Naive thymus-derived CD4-positive, alpha-beta T cell (primary cell): ENCODE measurements at regions not wholly inside any gene's neighbourhood (a gene's known extent, or its start where the extent isn't known, plus 50 kb on each side); places are given as distances from the start of the nearest gene placed in this dataset.

Source experiments
- ATAC-seq: fragments of 150-1000 bp; cut with Tn5 transposase; 2 replicates; pipeline ENCODE4 v1.10.0; 2021; ENCODE audit warnings: mild to moderate bottlenecking, moderate library complexity
- CTCF ChIA-PET: fragments of 350-600 bp; sonication (Branson Sonifier 250); formaldehyde crosslinking; loops from one replicate; lab custom pipeline; 2021; ENCODE audit warnings: antibody characterized with exemption; lab: Charles Lee
- POLR2A ChIA-PET: fragments of 350-600 bp; sonication (Branson Sonifier 250); formaldehyde crosslinking; loops from one replicate; lab custom pipeline; 2021; ENCODE audit warnings: antibody characterized with exemption, inconsistent platforms; lab: Charles Lee
- DNase-seq, 9 donors: peaks; one replicate each; pipeline versions ENCODE4 v3.0.0 to v3.0.0-alpha.2; 2020 to 2022; ENCODE audit warnings: mixed read lengths in 1 of 9
- H3K27ac ChIP-seq: one replicate; pipeline ENCODE4 v1.7.0; 2013; ENCODE audit warnings: mild to moderate bottlenecking, low read depth, low read length, moderate library complexity
- H3K27me3 ChIP-seq, 2 donors: one replicate each; pipeline ENCODE4 v1.7.0; 2013; ENCODE audit warnings: low read length in 2 of 2, mild to moderate bottlenecking in 2 of 2, moderate library complexity in 2 of 2; ENCODE audit not compliant: control insufficient read depth in 2 of 2, insufficient read depth in 2 of 2
- H3K36me3 ChIP-seq, 3 experiments: 1 replicate in 2 of 3; 2 replicates in 1 of 3; pipeline ENCODE4 v1.7.0; 2013; ENCODE audit warnings: low read length in 3 of 3, mild to moderate bottlenecking in 3 of 3, moderate library complexity in 1 of 3; ENCODE audit not compliant: insufficient read depth in 3 of 3, control insufficient read depth in 2 of 3
- H3K4me1 ChIP-seq, 2 donors: one replicate each; pipeline ENCODE4 v1.7.0; 2013; ENCODE audit warnings: low read length in 2 of 2, mild to moderate bottlenecking in 2 of 2, moderate library complexity in 1 of 2; ENCODE audit not compliant: control insufficient read depth in 2 of 2, insufficient read depth in 2 of 2
- H3K4me3 ChIP-seq: 2 replicates; pipeline ENCODE4 v1.7.0; 2013; ENCODE audit warnings: mild to moderate bottlenecking, low read length
- H3K9me3 ChIP-seq, 3 experiments: 1 replicate in 2 of 3; 2 replicates in 1 of 3; pipeline ENCODE4 v1.7.0; 2013; ENCODE audit warnings: low read length in 3 of 3; ENCODE audit not compliant: control insufficient read depth in 2 of 3
- H3K27ac Mint-ChIP-seq, 9 donors: one replicate each; pipeline ENCODE4 v1.8.0; 2020 to 2022; ENCODE audit warnings: mixed read lengths in 9 of 9, mild to moderate bottlenecking in 8 of 9, moderate library complexity in 5 of 9, inconsistent platforms in 2 of 9
- H3K27me3 Mint-ChIP-seq, 5 donors: one replicate each; pipeline ENCODE4 v1.8.0; 2021 to 2022; ENCODE audit warnings: mixed read lengths in 5 of 5, mild to moderate bottlenecking in 1 of 5
- H3K36me3 Mint-ChIP-seq, 5 donors: one replicate each; pipeline ENCODE4 v1.8.0; 2020 to 2022; ENCODE audit warnings: mixed read lengths in 5 of 5, mild to moderate bottlenecking in 3 of 5, inconsistent platforms in 1 of 5
- H3K4me1 Mint-ChIP-seq, 7 donors: one replicate each; pipeline ENCODE4 v1.8.0; 2020 to 2022; ENCODE audit warnings: mixed read lengths in 7 of 7, mild to moderate bottlenecking in 3 of 7, inconsistent platforms in 1 of 7
- H3K4me3 Mint-ChIP-seq, 10 donors: one replicate each; pipeline ENCODE4 v1.8.0; 2020 to 2022; ENCODE audit warnings: mild to moderate bottlenecking in 10 of 10, mixed read lengths in 10 of 10, moderate library complexity in 6 of 10, inconsistent platforms in 2 of 10
- H3K9me3 Mint-ChIP-seq, 11 donors: one replicate each; pipeline ENCODE4 v1.8.0; 2020 to 2022; ENCODE audit warnings: mixed read lengths in 11 of 11, mild to moderate bottlenecking in 4 of 11, inconsistent platforms in 1 of 11, moderate library complexity in 1 of 11
- intact Hi-C, 2 donors: fragments of 100-400 bp; cut with micrococcal nuclease; formaldehyde crosslinking; loops; one replicate each; pipeline ENCODE4 v1.15.1; 2023

DNA sequence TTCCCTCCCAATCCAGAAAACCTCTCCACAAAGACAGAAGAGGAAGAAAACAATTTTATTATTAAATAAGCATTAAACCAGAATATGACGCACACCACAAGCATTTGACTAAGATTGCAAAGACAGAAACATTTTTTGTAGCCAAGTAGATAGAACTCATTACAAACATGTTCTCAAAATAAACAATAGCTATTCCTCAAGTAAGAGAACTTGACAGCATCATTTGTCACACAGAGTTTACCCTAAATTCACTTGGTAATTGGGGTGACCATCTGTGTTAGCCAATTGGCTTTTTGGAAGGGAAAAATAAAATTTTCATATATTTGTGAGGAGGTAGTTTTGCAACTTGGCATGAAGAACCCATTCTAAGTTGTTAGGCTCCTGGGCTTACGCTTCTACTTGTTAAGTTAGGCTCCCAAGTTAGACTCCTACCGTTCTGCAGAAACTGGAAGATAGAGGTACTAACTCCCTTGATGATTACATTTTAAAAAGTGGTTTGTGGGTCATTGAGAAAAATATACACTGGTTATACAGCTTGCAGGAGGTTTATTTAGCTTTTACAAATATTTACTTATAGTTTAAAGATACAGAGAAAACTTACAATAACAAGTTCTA, 618.6 kb upstream of the CNTNAP2 start:
- H3K4me1 ChIP-seq = no peaks in the 10 kb centered on the region
- no peak overlapping the region for H3K27ac ChIP-seq
- Mint-ChIP-seq H3K9me3 (peaks cover 0 to 28% (median 4%) of the 10 kb centered on the region in 11 donors), H3K36me3 (no peaks in the 10 kb centered on the region), H3K27me3 (no peaks in the 10 kb centered on the region), H3K4me1 (no peaks in the 10 kb centered on the region), H3K4me3 (no peak overlapping the region), H3K27ac (no peak overlapping the region)
- H3K9me3 ChIP-seq = no peaks in the 10 kb centered on the region
- ATAC-seq (no peak), DNase-seq (no peak)
- CTCF ChIA-PET = no interaction called here
- no peak overlapping the region for H3K4me3 ChIP-seq
- H3K36me3 ChIP-seq = no peaks in the 10 kb centered on the region
- no peaks in the 10 kb centered on the region for H3K27me3 ChIP-seq
- POLR2A ChIA-PET = no interaction called here
- intact Hi-C loops = no loop called here

GRCh38 chr7:145490356-145490755, 626.2 kb upstream of the CNTNAP2 start:
- Mint-ChIP-seq H3K4me3 (no peak overlapping the region), H3K27me3 (no peaks in the 10 kb centered on the region), H3K36me3 (no peaks in the 10 kb centered on the region), H3K27ac (no peak overlapping the region), H3K4me1 (no peaks in the 10 kb centered on the region), H3K9me3 (peaks cover 0 to 37% (median 15%) of the 10 kb centered on the region in 11 donors)
- ATAC-seq (no peak), DNase-seq (no peak)
- H3K4me3 ChIP-seq = no peak overlapping the region
- H3K9me3 ChIP-seq = no peaks in the 10 kb centered on the region
- no peak overlapping the region for H3K27ac ChIP-seq
- H3K4me1 ChIP-seq = no peaks in the 10 kb centered on the region
- POLR2A ChIA-PET = no interaction called here
- no peaks in the 10 kb centered on the region for H3K27me3 ChIP-seq
- CTCF ChIA-PET = no interaction called here
- no peaks in the 10 kb centered on the region for H3K36me3 ChIP-seq
- intact Hi-C loops = no loop called here

GRCh38 chr7:145489609-145490008, 627.0 kb upstream of the CNTNAP2 start:
- ATAC-seq (no peak), DNase-seq (no peak)
- no peaks in the 10 kb centered on the region for H3K27me3 ChIP-seq
- ChIA-PET CTCF (no interaction called here), POLR2A (no interaction called here)
- H3K4me1 ChIP-seq = no peaks in the 10 kb centered on the region
- no peaks in the 10 kb centered on the region for H3K9me3 ChIP-seq
- Mint-ChIP-seq H3K9me3 (peaks cover 0 to 37% (median 15%) of the 10 kb centered on the region in 11 donors), H3K36me3 (no peaks in the 10 kb centered on the region), H3K4me3 (no peak overlapping the region), H3K27me3 (no peaks in the 10 kb centered on the region), H3K27ac (no peak overlapping the region), H3K4me1 (no peaks in the 10 kb centered on the region)
- no peaks in the 10 kb centered on the region for H3K36me3 ChIP-seq
- intact Hi-C loops = no loop called here
- H3K4me3 ChIP-seq = no peak overlapping the region
- no peak overlapping the region for H3K27ac ChIP-seq

DNA sequence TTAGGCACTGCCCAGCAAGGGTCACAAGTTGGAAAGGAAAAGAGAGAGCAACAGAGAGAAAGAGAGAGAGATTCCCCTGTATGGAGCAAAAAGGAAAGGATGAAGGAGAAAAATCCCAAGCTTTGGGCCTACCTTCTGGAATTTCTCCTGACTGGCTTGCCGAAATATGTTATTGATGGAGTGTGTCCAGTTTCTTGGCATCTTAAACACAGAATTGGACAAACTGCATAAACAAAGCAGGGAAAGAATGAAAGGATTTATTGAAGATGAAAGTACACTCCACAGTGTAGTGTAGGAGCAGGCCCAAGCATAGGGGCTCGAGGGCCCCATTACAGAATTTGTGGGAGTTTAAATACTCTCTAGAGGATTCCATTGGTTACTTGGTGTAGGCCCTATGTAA, 627.8 kb upstream of the CNTNAP2 start:
- no peak overlapping the region for H3K27ac ChIP-seq
- no peaks in the 10 kb centered on the region for H3K27me3 Mint-ChIP-seq
- ATAC-seq (no peak), DNase-seq (no peak)
- no peak overlapping the region for H3K27ac Mint-ChIP-seq
- no peaks in the 10 kb centered on the region for H3K27me3 ChIP-seq
- no peak overlapping the region for H3K4me3 ChIP-seq
- CTCF ChIA-PET = no interaction called here
- H3K4me3 Mint-ChIP-seq = no peak overlapping the region
- peaks cover 0 to 33% (median 15%) of the 10 kb centered on the region in 11 donors for H3K9me3 Mint-ChIP-seq
- H3K4me1 Mint-ChIP-seq = no peaks in the 10 kb centered on the region
- no peaks in the 10 kb centered on the region for H3K36me3 ChIP-seq
- no peaks in the 10 kb centered on the region for H3K36me3 Mint-ChIP-seq
- intact Hi-C loops = no loop called here
- no peaks in the 10 kb centered on the region for H3K4me1 ChIP-seq
- no peaks in the 10 kb centered on the region for H3K9me3 ChIP-seq
- POLR2A ChIA-PET = no interaction called here

DNA sequence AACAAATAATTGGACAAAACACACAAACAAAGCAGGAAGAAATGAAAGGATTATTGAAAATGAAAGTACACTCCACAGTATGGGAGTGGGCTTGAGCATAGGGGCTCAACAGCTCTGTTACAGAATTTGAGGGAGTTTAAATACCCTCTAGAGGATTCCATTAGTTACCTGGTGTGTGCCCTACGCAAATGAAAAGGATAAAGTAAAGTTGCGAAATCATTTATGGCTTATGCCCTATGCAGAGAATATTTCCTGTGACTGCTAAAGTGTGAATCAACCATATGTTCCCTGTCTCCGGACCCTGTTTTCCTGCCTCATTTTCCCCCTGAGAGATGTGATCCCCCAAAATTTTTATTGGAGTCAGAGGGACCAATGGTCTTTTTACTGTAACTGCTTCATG, 634.6 kb upstream of the CNTNAP2 start:
- Histone ChIP-seq H3K36me3 (no peaks in the 10 kb centered on the region), H3K4me3 (no peak overlapping the region), H3K27me3 (no peaks in the 10 kb centered on the region), H3K4me1 (no peaks in the 10 kb centered on the region), H3K9me3 (no peaks in the 10 kb centered on the region), H3K27ac (no peak overlapping the region)
- no peaks in the 10 kb centered on the region for H3K36me3 Mint-ChIP-seq
- ATAC-seq (no peak), DNase-seq (no peak)
- no peak overlapping the region for H3K27ac Mint-ChIP-seq
- no peaks in the 10 kb centered on the region for H3K4me1 Mint-ChIP-seq
- H3K9me3 Mint-ChIP-seq = peaks cover 0 to 13% (median 1%) of the 10 kb centered on the region in 11 donors
- H3K27me3 Mint-ChIP-seq = no peaks in the 10 kb centered on the region
- H3K4me3 Mint-ChIP-seq = no peak overlapping the region
- ChIA-PET CTCF (no interaction called here), POLR2A (no interaction called here)
- intact Hi-C loops = no loop called here

- peaks cover 0 to 6% (median 2%) of the 10 kb centered on the region in 11 donors for H3K9me3 Mint-ChIP-seq
- no peaks in the 10 kb centered on the region for H3K4me1 Mint-ChIP-seq
- no peak overlapping the region for H3K27ac ChIP-seq
- no peak overlapping the region for H3K27ac Mint-ChIP-seq
- ChIA-PET POLR2A (no interaction called here), CTCF (no interaction called here)
- H3K36me3 ChIP-seq = no peaks in the 10 kb centered on the region
- no peaks in the 10 kb centered on the region for H3K36me3 Mint-ChIP-seq
- H3K9me3 ChIP-seq = no peaks in the 10 kb centered on the region
- H3K27me3 ChIP-seq = no peaks in the 10 kb centered on the region
- ATAC-seq = no peak
- H3K4me3 Mint-ChIP-seq = no peak overlapping the region
- no peaks in the 10 kb centered on the region for H3K27me3 Mint-ChIP-seq
- intact Hi-C loops = no loop called here
- no peaks in the 10 kb centered on the region for H3K4me1 ChIP-seq
- H3K4me3 ChIP-seq = no peak overlapping the region
- no peak for DNase-seq
Observed at GRCh38 chr7:145478541-145478940, 638.1 kb upstream of the CNTNAP2 start.

GRCh38 chr7:145474009-145474686, 638.3 kb upstream of the TPK1 start:
- intact Hi-C loops = no loop called here
- no peaks in the 10 kb centered on the region for H3K4me1 Mint-ChIP-seq
- no peaks in the 10 kb centered on the region for H3K4me1 ChIP-seq
- H3K36me3 ChIP-seq = no peaks in the 10 kb centered on the region
- no peaks in the 10 kb centered on the region for H3K27me3 ChIP-seq
- peaks cover 0 to 5% (median 2%) of the 10 kb centered on the region in 11 donors for H3K9me3 Mint-ChIP-seq
- H3K4me3 Mint-ChIP-seq = no peak overlapping the region
- H3K9me3 ChIP-seq = no peaks in the 10 kb centered on the region
- no peak overlapping the region for H3K27ac Mint-ChIP-seq
- ATAC-seq (no peak), DNase-seq (no peak)
- ChIA-PET POLR2A (no interaction called here), CTCF (no interaction called here)
- no peaks in the 10 kb centered on the region for H3K36me3 Mint-ChIP-seq
- no peak overlapping the region for H3K4me3 ChIP-seq
- no peaks in the 10 kb centered on the region for H3K27me3 Mint-ChIP-seq
- no peak overlapping the region for H3K27ac ChIP-seq
